Epithelial cell of esophagus (primary cell): ENCODE measurements at regions not wholly inside any gene's neighbourhood (a gene's known extent, or its start where the extent isn't known, plus 50 kb on each side); places are given as distances from the start of the nearest gene placed in this dataset.

Experiments used
- DNase-seq: peaks from one replicate; pipeline ENCODE4 v3.0.0; 2010; ENCODE audit warnings: low read depth
- H3K4me3 ChIP-seq: 2 replicates; pipeline ENCODE4 v1.5.1; 2011; ENCODE audit warnings: mild to moderate bottlenecking, low read length, control low read depth
- CTCF ChIP-seq: IDR thresholded peaks from 2 replicates; pipeline ENCODE4 v1.5.1; 2011; ENCODE audit warnings: low read depth, mild to moderate bottlenecking, low read length, control low read depth, inconsistent platforms; ENCODE audit not compliant: insufficient read depth; ENCODE audit errors: missing control alignments

GRCh38 chr3:30342318-30343060 lies 263.9 kb upstream of the TGFBR2 start:
- TF ChIP-seq CTCF = no peak
- H3K4me3 ChIP-seq = no peak overlapping the region
- DNase-seq = peak; percentile 99

GRCh38 chr3:30343067-30343831 lies 263.2 kb upstream of the TGFBR2 start:
- H3K4me3 ChIP-seq = no peak overlapping the region
- no peak for TF ChIP-seq CTCF
- DNase-seq = no peak

GRCh38 chr3:30343861-30344260 lies 262.5 kb upstream of the TGFBR2 start:
- DNase-seq = no peak
- no peak for TF ChIP-seq CTCF
- H3K4me3 ChIP-seq = no peak overlapping the region

GRCh38 chr3:30344288-30344687 lies 262.1 kb upstream of the TGFBR2 start:
- DNase-seq = peak; percentile 45
- TF ChIP-seq CTCF = no peak
- H3K4me3 ChIP-seq = no peak overlapping the region

- no peak overlapping the region for H3K4me3 ChIP-seq
- no peak for TF ChIP-seq CTCF
- no peak for DNase-seq
These were observed 259.5 kb upstream of the TGFBR2 start for GRCh38 chr3:30346933-30347320.

- no peak for TF ChIP-seq CTCF
- DNase-seq = peak; percentile 94
- no peak overlapping the region for H3K4me3 ChIP-seq
These were observed 258.7 kb upstream of the TGFBR2 start for GRCh38 chr3:30347679-30348216.
